ENCODE measurements at regions not wholly inside any gene's neighbourhood (a gene's known extent, or its start where the extent isn't known, plus 50 kb on each side); places are given as distances from the start of the nearest gene placed in this dataset.
"Not testable (repeated sequence)": the region's sequence is repeated elsewhere in the genome, so short reads cannot be mapped to it uniquely, and the experiment has no call there.

DNA sequence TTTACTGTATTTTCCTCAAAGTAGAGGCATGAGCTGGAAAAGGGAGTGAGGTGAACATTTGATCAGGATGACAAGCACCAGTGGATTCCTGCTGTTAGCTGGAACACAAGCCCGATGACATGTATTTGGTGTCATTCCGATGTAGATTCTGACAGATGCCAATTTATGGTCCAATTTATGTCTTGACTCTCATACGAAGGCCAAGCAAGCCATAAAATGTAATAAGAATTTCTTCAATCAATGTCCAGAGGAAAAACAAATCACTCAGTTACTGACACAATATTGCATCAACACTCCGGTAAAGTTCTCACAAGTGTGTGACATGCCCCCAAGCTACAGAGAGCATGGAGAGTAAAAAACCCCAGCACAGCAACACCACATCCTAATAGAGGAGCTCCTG is 138.3 kb upstream of the ZNF521 start:
- no peak for DNase-seq (ENCODE audit: low spot score)

GRCh38 chr18:25473008-25473407 is 121.0 kb upstream of the ZNF521 start:
- DNase-seq (ENCODE audit: low spot score) = no peak

DNA sequence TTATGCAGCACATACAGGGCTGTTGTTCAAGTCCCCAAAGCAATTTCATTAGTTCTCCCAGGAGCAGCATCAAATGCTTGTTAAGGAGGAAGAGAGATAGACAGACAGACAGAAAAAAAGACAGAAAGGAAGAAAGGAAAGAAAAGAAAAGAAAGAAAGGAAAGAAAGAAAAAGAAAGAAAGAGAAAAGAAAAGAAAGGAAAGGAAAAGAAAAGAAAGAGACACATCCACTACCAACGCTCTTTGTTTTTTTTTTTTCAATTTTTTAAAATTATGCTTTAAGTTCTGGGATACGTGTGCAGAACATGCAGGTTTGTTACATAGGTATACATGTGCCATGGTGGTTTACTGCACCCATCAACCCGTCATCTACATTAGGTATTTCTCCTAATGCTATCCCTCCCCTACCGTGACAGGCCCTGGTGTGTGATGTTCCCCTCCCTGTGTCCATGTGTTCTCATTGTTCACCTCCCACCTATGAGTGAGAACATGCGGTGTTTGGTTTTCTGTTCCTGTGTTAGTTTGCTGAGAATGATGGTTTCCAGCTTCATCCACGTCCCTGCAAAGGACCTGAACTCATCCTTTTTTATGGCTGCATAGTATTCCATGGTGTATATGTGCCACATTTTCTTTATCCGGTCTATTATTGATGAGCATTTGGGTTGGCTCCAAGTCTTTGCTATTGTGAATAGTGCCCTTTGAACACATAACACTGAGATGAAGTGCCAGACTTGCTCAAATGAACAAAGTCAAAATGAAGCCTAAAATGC is 119.0 kb upstream of the ZNF521 start:
- not testable (repeated sequence) for DNase-seq (ENCODE audit: low spot score)

GRCh38 chr18:25470062-25470461 is 118.1 kb upstream of the ZNF521 start:
- DNase-seq (ENCODE audit: low spot score) = no peak

DNA sequence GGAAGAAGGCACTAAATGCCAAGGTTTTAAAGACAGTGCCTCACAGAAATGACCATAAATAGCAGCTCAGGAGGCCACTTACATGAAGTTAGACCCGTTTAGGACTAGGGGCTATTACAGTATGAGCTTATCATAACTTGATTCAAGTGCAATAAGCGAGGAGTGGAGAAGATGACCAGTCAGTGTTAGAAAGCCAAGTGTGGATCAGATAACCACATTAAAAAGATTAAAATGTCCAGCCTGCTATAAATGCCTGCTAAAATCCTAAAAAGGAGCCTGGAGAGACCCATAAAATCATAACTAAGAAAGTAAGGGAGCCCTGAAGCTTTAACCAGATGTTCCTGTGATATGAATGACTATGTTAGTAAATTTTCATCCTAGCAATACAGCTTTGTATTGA is 117.5 kb upstream of the ZNF521 start:
- no peak for DNase-seq (ENCODE audit: low spot score)

DNA sequence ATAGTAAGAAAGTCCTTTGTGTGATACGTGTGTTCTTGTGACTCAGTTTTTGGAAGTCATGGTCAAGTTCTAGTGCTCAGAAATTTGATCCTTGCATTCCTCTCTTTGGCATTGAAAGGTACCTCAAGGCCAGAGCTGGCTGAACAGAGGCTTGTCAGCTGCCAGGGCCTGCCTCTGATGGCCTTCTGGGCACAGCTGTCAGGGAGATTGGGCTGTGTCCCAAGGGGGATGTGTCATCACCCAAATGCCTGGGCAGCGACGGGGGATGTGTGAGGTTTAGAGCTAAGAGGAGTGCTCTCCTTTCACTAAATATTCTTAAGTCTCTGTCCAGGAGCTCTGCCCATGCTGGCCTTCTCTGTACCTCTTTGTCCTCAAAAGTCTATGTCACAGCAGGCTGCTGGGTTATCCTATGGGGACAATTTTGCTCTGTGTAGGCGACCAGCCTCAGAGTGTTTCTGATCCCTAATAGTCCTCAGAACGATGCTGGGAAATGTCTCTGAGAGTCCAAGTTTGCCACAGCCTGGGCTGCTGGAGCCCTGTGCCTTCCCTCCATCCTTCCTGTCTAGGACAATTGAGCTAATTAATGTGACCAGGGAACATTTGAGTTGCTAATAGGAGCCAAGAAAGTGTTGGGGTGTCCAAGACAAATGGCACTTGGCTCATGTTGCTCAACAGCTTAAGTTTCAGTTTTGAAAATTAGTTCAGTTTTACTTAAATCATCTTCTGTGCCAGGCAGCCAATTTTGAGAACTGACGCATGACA is 115.4 kb upstream of the ZNF521 start:
- no peak for DNase-seq (ENCODE audit: low spot score)

DNA sequence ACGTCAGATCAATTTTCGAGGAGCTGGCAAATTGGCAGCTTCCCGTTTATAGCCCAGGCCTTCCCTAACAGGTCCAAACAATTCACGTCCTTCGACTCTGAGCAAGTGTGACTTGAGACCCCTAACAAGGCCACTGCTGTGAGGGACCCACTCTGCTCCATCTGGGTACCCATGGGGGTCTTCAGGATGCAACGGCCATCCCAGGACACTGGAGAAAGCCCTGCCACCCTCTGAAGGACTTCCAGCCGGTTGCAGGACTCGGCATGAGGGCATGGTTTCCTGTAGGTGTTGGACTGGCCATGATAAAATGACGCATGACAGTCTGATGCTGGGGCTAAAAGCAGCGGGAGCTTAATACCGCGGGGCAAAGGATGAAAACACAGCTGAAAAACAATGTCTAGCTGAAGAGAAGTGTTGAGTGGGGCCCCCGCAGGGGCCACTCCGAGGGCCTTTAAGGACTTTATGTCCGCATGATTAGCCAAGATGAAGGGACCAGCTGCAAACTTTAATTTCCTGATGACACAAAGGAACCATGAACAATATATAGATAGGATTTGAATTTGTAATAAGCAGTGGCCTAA is 113.3 kb upstream of the ZNF521 start:
- DNase-seq (ENCODE audit: low spot score) = no peak

DNA sequence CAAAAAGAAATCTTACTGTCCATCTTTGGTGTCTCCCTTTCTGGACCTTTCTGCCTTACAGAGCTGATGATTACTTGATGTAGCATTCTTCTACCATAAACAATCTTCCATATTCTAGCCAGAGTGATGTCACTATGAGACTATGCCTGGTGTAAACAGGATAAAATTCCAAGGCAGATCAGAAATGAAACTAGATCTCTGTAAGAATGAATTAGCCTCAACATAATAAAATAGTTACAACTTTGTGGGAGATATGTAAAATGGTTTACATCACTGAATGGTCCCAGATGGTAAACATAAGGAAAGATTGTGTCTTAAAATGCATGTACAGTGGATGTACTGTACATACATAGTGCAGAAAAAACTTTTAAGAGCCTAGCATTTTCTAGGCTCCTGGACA is 112.3 kb upstream of the ZNF521 start:
- DNase-seq (ENCODE audit: low spot score) = no peak

GRCh38 chr18:25463726-25464125 is 111.8 kb upstream of the ZNF521 start:
- DNase-seq (ENCODE audit: low spot score) = no peak

GRCh38 chr18:25459814-25460213 is 107.8 kb upstream of the ZNF521 start:
- no peak for DNase-seq (ENCODE audit: low spot score)

- DNase-seq (ENCODE audit: low spot score) = no peak
Observed at GRCh38 chr18:25457601-25458000, 105.6 kb upstream of the ZNF521 start.

- DNase-seq (ENCODE audit: low spot score) = no peak
Observed at GRCh38 chr18:25457126-25457525, 105.2 kb upstream of the ZNF521 start.

- no peak for DNase-seq (ENCODE audit: low spot score)
Observed at GRCh38 chr18:25456334-25457010, 104.5 kb upstream of the ZNF521 start.

DNA sequence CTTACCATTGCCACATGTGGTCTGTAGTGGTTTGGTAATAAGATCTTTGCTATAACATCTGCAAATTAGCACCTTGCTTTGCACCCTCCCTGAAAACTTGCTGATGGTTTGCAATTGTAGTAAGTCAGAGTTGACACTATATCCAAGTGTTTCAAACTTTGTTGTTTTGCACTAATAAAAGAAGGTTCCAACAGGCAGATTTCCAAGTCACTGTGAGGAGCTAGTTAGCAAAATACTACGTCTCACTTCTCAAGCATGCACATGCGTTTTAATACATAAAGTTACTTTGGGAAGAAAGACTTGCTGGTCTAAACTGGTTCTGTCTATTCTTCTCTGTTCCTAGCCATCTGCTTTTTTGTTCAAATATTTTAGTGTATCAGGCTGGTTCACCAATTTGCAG is 103.7 kb upstream of the ZNF521 start:
- no peak for DNase-seq (ENCODE audit: low spot score)

DNA sequence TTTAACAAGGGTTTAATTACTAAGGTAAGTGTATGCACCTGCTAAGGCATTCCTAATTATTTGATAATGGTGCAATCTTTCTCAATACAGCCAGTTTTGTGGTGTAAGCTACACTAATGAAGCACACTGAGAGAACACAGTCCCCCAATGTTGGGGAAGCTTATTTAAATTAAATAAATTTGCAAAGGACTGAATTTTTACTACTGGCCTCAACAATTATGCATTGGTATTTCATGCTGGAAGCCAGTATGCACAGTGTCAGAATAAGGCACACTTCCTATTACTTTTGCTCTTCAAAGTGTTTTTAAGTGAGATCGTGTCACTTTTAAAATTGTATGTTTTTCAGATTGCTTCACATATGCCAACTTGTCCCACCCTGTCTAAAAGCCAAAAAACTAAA is 103.2 kb upstream of the ZNF521 start:
- no peak for DNase-seq (ENCODE audit: low spot score)

DNA sequence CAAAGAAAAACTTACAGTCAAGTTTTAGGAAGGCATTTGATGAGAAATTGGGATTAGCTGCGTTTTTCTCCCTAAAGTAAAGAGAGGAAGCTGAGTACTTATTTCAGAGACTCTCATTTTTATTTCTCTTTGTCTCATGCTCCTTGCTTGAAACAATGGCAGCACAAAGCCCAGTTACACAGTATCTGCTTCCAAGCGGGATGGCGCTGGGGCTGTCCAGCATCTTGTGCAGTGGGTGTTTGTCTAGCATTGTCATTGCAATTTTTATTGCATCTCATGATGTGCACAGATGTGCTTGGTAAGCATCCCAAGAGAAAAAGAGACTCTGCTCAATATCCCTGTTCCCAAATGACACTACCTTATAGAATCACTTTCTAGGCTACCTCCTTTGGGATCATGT is 102.8 kb upstream of the ZNF521 start:
- DNase-seq (ENCODE audit: low spot score) = no peak

GRCh38 chr18:25454270-25454659 is 102.3 kb upstream of the ZNF521 start:
- no peak for DNase-seq (ENCODE audit: low spot score)

- no peak for DNase-seq (ENCODE audit: low spot score)
Observed at GRCh38 chr18:25453556-25454269, 101.7 kb upstream of the ZNF521 start.

- DNase-seq (ENCODE audit: low spot score) = no peak
Observed at GRCh38 chr18:25451077-25451658, 99.2 kb upstream of the ZNF521 start.

- DNase-seq (ENCODE audit: low spot score) = no peak
Observed at GRCh38 chr18:25449046-25449445, 97.1 kb upstream of the ZNF521 start.

GRCh38 chr18:25446972-25447371 is 95.0 kb upstream of the ZNF521 start:
- no peak for DNase-seq (ENCODE audit: low spot score)

DNA sequence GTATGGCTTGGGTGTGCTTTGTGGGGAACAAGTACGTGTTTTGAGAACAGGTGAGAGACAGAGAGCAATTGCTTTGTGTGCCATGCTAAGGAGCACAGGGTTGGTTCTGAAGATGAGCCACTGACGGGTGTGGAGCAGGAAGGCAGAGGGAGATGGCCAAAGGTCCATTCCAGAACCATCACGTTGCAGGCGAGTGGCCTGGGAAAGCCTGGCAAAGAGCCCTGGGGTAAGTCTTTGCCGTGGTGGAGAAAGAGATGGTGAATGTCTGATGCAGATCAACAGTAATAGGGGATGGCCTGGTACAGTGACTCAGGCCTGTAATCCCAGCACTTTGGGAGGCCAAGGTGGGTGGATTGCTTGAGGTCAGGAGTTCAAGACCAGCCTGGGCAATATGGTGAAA is 93.5 kb upstream of the ZNF521 start:
- no peak for DNase-seq (ENCODE audit: low spot score)
